HCT116 (cell line): ENCODE measurements at regions not wholly inside any gene's neighbourhood (a gene's known extent, or its start where the extent isn't known, plus 50 kb on each side); places are given as distances from the start of the nearest gene placed in this dataset.

Experiments used
- ATAC-seq: fragments of 200-7000 bp; cut with Tn5 transposase; 2 replicates; pipeline ENCODE4 v1.9.1; 2020; ENCODE audit warnings: mild to moderate bottlenecking, moderate library complexity
- BruUV-seq: library from RNA; stranded (reverse); fragments of 400-500 nt; replicated peaks from 2 replicates; lab custom pipeline; 2021; lab: Mats Ljungman, UMichigan
- CTCF ChIA-PET: fragments of 300-600 bp; sonication (Branson Sonifier 250); formaldehyde crosslinking; loops from one replicate; lab custom pipeline; 2021; ENCODE audit warnings: antibody characterized with exemption; lab: Charles Lee
- POLR2A ChIA-PET: fragments of 300-600, 350-600 bp; sonication (Branson Sonifier 250); formaldehyde crosslinking; loops from one replicate; lab custom pipeline; 2021; ENCODE audit warnings: antibody characterized with exemption; lab: Charles Lee
- RAD21 ChIA-PET, 2 experiments: fragments of 300-600 bp; sonication (Branson Sonifier 250); formaldehyde crosslinking; loops; one replicate each; lab custom pipeline; 2023; ENCODE audit warnings: low total read pairs in 2 of 2; ENCODE audit not compliant: uncharacterized antibody in 2 of 2, unreplicated experiment in 2 of 2, low non-redundant PET in 1 of 2; lab: Charles Lee
- DNase-seq: peaks from one replicate; pipeline ENCODE4 v3.0.0-alpha.2; 2010; ENCODE audit warnings: low read depth, low spot score
- H2AFZ ChIP-seq: fragments of 200-600 bp; shearing (Covaris generic), sonication (generic); 2 replicates; pipeline ENCODE4 v1.6.1; 2017; ENCODE audit warnings: low read depth, mixed run types, mixed read lengths, antibody characterized with exemption, low read length; ENCODE audit not compliant: poor library complexity, severe bottlenecking
- H3K27ac ChIP-seq: 2 replicates; pipeline ENCODE4 v1.5.1; 2012; ENCODE audit warnings: low read depth, low read length
- H3K27me3 ChIP-seq: fragments of 200-600 bp; sonication (generic); 2 replicates; pipeline ENCODE4 v1.6.1; 2016; ENCODE audit warnings: mixed run types, low read length, mixed read lengths; ENCODE audit not compliant: insufficient read depth
- H3K36me3 ChIP-seq, 2 experiments: fragments of 200-500 bp in 1 of 2; fragments of 200-600 bp in 1 of 2; sonication (Bioruptor generic) in 1 of 2; sonication (generic) in 1 of 2; 2 replicates each; pipeline versions ENCODE4 v1.5.1 to v1.6.1; 2014 to 2016; ENCODE audit warnings: low read length in 2 of 2, inconsistent platforms in 1 of 2, mixed read lengths in 1 of 2, mixed run types in 1 of 2; ENCODE audit not compliant: insufficient read depth in 2 of 2, control insufficient read depth in 1 of 2
- H3K4me1 ChIP-seq, 2 experiments: fragments of 200-600 bp in 1 of 2; sonication (generic) in 1 of 2; 2 replicates each; pipeline versions ENCODE4 v1.5.1 to v1.6.1; 2012 to 2017; ENCODE audit warnings: low read length in 2 of 2, inconsistent platforms in 1 of 2, mild to moderate bottlenecking in 1 of 2, mixed read lengths in 1 of 2, mixed run types in 1 of 2, moderate library complexity in 1 of 2; ENCODE audit not compliant: insufficient read depth in 2 of 2, control insufficient read depth in 1 of 2
- H3K4me2 ChIP-seq: fragments of 200-600 bp; sonication (generic); 2 replicates; pipeline ENCODE4 v1.6.1; 2017; ENCODE audit warnings: mixed run types, low read length, mixed read lengths
- H3K4me3 ChIP-seq, 2 experiments: fragments of 200-600 bp in 1 of 2; sonication (generic) in 1 of 2; replicated peaks in 1 of 2; 2 replicates each; pipeline ENCODE4 v1.5.1; 2011 to 2016; ENCODE audit warnings: low read length in 2 of 2, control low read depth in 1 of 2, low read depth in 1 of 2, mild to moderate bottlenecking in 1 of 2, mixed read lengths in 1 of 2, mixed run types in 1 of 2
- H3K79me2 ChIP-seq: fragments of 200-600 bp; sonication (generic); 2 replicates; pipeline ENCODE4 v1.6.1; 2017; ENCODE audit warnings: mild to moderate bottlenecking, mixed run types, low read length, moderate library complexity, mixed read lengths; ENCODE audit not compliant: insufficient read depth
- H3K9ac ChIP-seq: fragments of 200-600 bp; sonication (generic); 2 replicates; pipeline ENCODE4 v1.6.1; 2016; ENCODE audit warnings: low read length, mixed read lengths
- H3K9me2 ChIP-seq: fragments of 200-600 bp; sonication (generic), shearing (Covaris generic); 2 replicates; pipeline ENCODE4 v1.6.1; 2017; ENCODE audit warnings: mixed run types, mild to moderate bottlenecking, moderate library complexity; ENCODE audit not compliant: insufficient read depth
- H3K9me3 ChIP-seq, 2 experiments: fragments of 200-500 bp in 1 of 2; fragments of 200-600 bp in 1 of 2; sonication (Bioruptor generic) in 1 of 2; sonication (generic) in 1 of 2; 2 replicates each; pipeline ENCODE4 v1.6.1; 2014 to 2017; ENCODE audit warnings: low read length in 2 of 2, mixed read lengths in 2 of 2, inconsistent platforms in 1 of 2, low read depth in 1 of 2, mild to moderate bottlenecking in 1 of 2, mixed run types in 1 of 2, moderate library complexity in 1 of 2; ENCODE audit not compliant: control insufficient read depth in 1 of 2, insufficient read depth in 1 of 2
- H4K20me1 ChIP-seq: fragments of 200-600 bp; sonication (generic), shearing (Covaris generic); 2 replicates; pipeline ENCODE4 v1.6.1; 2017; ENCODE audit warnings: mixed run types, mild to moderate bottlenecking, moderate library complexity; ENCODE audit not compliant: insufficient read depth
- ATF3 ChIP-seq: IDR thresholded peaks from 2 replicates; pipeline ENCODE4 v1.6.1; 2012
- CBX3 ChIP-seq: IDR thresholded peaks from 2 replicates; pipeline ENCODE4 v1.6.1; 2012; ENCODE audit warnings: low read depth
- CEBPB ChIP-seq: IDR thresholded peaks from 2 replicates; pipeline ENCODE4 v1.6.1; 2012; ENCODE audit warnings: low read depth
- EZH2phosphoT487 ChIP-seq: fragments of 200-600 bp; IDR thresholded peaks from 2 replicates; pipeline ENCODE4 v1.6.1; 2018; ENCODE audit warnings: antibody characterized with exemption, borderline replicate concordance
- SIN3A ChIP-seq: IDR thresholded peaks from 2 replicates; pipeline ENCODE4 v1.6.1; 2012; ENCODE audit warnings: low read depth
- SP1 ChIP-seq: IDR thresholded peaks from 2 replicates; pipeline ENCODE4 v1.6.1; 2012; ENCODE audit warnings: low read depth
- SRF ChIP-seq: IDR thresholded peaks from 2 replicates; pipeline ENCODE4 v1.6.1; 2012; ENCODE audit warnings: low read depth
- YY1 ChIP-seq: IDR thresholded peaks from 2 replicates; pipeline ENCODE4 v1.6.1; 2011; ENCODE audit warnings: low read length, low read depth, moderate library complexity, mild to moderate bottlenecking; ENCODE audit not compliant: insufficient replicate concordance; ENCODE audit errors: extremely low read depth
- ZBTB33 ChIP-seq: IDR thresholded peaks from 2 replicates; pipeline ENCODE4 v1.6.1; 2011; ENCODE audit warnings: mild to moderate bottlenecking, low read length, moderate library complexity; ENCODE audit not compliant: insufficient replicate concordance; ENCODE audit errors: extremely low read depth
- ZFX ChIP-seq: fragments of 450-650 bp; IDR thresholded peaks from 2 replicates; pipeline ENCODE4 v1.6.1; 2017
- ZNF274 ChIP-seq: fragments of 200-500 bp; sonication (Bioruptor generic); IDR thresholded peaks from 2 replicates; pipeline ENCODE4 v1.6.1; 2014; ENCODE audit warnings: mild to moderate bottlenecking, low read depth, low read length, inconsistent platforms
- intact Hi-C: fragments of 100-400 bp; cut with micrococcal nuclease; formaldehyde crosslinking; loops from 2 replicates; pipeline ENCODE4 v1.10.0; 2022

GRCh38 chr1:99534638-99534930, 111.3 kb upstream of the PALMD start (continued):
- TF ChIP-seq ZBTB33 (no peak), ZFX (no peak), CBX3 (no peak)
- TF ChIP-seq, all 23 proteins: peak for 0

- TF ChIP-seq EZH2phosphoT487 (no peak), SRF (no peak), ATF3 (no peak), SIN3A (no peak), SP1 (no peak), YY1 (no peak), CEBPB (no peak), ZNF274 (no peak)
- DNase-seq = no peak
- no peak overlapping the region for H3K4me2 ChIP-seq
- no peak overlapping the region for H2AFZ ChIP-seq
- no peaks in the 10 kb centered on the region for H3K9me3 ChIP-seq
- H3K27ac ChIP-seq = no peak overlapping the region
- RAD21 ChIA-PET = no interaction called here
- H4K20me1 ChIP-seq = no peaks in the 10 kb centered on the region
- H3K27me3 ChIP-seq = no peaks in the 10 kb centered on the region
- CTCF ChIA-PET = no interaction called here
- BruUV-seq = no TSS peak
- no peaks in the 10 kb centered on the region for H3K4me1 ChIP-seq
- H3K9ac ChIP-seq = no peak overlapping the region
- POLR2A ChIA-PET = no interaction called here
- H3K9me2 ChIP-seq = no peaks in the 10 kb centered on the region
- no peaks in the 10 kb centered on the region for H3K79me2 ChIP-seq
- H3K36me3 ChIP-seq = no peaks in the 10 kb centered on the region
- H3K4me3 ChIP-seq = no peak overlapping the region
- no peak for ATAC-seq
- intact Hi-C loops = no loop called here
Observed at GRCh38 chr1:99535470-99536164, 110.3 kb upstream of the PALMD start.
